NCI-H187 (cell line): ENCODE measurements at regions not wholly inside any gene's neighbourhood (a gene's known extent, or its start where the extent isn't known, plus 50 kb on each side); places are given as distances from the start of the nearest gene placed in this dataset.

Source experiments
- DNase-seq, 2 experiments: peaks; one replicate each; lab custom pipeline; 2025; lab: John Stamatoyannopoulos, UW

DNA sequence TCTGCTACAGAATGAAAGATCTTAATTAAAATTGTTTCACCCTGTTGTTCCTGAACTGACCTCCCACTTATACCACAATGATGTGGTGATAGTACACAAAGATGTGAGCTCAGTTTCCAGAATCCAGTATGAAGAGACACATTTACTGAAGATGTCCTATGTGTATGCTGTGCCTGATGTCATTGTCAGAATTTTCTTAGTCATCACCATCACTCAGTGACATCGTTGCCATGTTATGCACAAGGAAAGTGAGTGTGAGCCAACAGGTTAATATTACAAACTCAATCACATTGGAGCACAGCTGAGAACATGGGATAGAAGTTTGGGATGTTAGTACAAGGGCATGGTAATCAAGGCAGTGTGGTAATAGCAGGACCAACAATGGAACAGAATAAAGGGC lies 199.7 kb upstream of the CHRNA7 start:
- DNase-seq = no peak

DNA sequence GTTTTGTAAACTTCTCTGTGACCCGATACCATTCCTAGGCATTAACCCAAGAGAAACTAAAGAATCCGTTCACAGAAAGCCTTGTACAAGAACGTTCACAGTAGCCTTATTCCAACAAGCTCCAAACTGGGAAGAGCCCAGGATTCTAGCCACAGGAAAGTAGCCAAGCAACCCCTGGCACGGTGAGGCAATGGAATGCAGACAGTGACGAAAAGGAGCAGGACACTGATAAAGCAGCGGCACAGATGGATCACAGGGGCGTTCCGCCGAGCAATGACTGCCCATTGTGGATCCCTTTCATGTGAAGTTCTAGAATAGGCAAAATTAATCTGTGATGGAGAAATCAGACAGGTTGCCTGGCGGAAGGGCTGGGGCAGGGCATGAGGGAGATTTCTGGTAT lies 198.7 kb upstream of the CHRNA7 start:
- no peak for DNase-seq

DNA sequence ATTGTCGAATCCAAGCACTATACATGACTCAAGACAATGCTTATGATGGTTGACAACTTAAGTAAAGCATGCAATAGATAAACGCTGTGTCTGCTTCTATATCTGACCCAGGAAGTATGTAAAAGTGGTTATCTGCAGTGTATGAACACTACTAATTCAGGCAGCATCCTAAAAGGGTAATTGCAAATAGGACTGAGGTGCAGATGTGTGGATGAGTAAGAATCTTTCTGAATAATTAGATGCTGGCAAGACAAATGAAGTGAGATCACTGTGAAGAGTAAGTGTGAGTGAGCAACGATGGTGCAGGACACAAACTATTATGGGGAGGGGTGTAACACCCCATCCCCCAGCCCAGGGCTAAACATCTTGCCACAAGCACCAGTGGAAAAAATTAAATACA lies 195.7 kb upstream of the CHRNA7 start:
- DNase-seq = no peak

DNA sequence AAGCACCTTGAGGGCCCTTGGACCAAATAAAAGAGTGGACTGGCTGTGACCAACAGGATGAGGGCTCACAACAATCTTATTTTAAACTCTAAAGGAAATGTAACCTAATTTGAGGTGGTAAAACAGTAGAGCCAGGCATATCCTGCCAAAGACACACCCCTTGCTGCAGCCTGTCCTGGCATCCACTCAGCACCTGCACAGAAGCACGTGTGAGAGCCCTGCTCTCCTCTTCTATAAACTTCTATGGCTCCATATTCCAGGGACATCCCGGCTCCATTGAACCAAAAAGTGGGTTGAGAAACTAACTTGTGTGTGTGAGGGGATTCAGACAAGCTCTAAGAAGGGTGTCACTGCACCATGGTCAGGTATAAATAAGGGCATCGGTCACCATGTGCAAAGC lies 190.9 kb upstream of the CHRNA7 start:
- DNase-seq = no peak

DNA sequence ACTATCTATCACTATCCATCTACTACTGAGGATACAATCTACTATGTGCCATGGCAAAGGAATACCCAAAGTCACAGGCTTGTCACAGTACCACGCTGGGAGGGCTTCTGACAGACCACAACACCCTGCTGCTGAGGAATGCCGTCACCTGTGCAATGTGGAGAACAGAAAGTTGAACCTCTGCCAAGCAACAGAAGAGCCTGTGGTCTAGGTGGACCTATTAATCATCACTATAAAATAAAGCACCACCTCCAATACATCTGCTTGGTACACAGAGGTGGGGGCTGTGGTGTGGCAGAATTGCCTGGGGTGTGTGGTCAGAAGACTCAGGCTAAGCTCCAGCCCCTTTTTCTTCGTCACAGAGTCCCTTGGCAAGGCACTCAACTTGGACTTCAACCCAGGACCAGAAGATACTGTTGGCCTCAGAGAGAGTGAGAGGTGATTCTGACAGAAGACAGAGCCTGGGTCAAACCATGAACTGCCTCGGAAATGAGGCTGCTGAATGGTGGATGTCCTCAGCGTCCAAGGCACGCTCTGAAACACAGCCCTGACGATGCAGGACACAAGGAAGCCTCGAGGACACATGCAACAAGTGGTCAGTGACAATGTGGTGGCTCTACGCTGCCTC lies 189.4 kb upstream of the CHRNA7 start:
- no peak for DNase-seq

DNA sequence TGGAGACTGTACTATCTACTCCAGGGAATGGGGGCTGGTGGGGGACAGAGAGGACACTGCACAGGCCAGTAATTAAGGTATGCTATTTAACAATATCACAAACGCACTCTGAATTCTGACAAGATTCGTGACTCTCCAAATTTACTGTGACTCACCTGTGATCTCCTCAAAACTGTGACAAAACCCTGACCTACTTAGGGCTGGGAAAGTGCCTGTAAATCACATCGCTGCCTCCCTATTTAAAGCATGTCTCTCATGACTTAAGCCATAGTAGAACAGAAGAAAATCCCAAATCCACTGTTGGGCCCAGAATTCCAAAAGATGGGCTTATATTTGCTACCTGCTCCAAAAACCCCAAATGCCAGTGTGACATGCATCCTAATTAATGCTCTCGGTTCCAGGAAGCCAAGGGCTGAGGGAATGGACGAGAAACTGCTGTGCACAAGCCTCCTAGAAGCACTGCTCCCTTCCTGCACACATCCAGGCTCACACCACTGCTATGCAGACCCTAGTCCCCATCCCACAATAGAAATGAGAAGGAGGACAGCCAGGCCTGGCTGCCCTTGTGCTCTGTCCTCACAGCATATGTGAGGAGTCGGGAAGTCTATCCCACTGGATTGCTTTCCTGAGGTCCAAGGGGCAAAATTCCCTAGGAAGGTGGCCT lies 187.7 kb upstream of the CHRNA7 start:
- DNase-seq = no peak

DNA sequence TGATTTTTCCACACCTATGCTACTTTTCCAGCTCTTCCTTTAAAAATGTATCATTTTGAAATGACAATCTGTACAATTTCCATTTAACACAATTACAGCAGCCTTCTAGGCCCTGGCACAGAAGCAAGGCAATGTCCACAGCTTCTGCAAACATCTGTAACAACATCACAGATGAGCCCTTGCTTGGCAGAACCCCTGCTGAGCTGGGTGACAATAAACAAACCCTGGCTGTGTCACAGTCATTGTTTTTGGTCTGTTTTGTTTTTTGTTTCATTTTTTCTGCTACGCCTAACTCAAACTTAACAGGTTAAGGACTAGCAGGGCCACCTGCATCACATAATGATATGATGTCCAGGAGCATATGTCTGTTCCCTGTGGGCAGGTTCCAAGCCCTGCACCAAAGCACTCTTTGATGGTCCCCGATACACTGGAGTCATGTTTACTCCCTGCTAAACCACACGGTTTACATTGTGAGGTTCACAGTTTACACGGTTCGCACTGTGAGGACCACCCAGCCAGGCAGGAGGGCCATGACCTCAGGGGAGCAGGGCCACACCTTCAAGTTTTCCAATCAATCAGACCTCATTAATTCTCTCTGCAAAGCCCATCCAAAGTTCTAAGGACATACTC lies 186.8 kb upstream of the CHRNA7 start:
- no peak for DNase-seq

DNA sequence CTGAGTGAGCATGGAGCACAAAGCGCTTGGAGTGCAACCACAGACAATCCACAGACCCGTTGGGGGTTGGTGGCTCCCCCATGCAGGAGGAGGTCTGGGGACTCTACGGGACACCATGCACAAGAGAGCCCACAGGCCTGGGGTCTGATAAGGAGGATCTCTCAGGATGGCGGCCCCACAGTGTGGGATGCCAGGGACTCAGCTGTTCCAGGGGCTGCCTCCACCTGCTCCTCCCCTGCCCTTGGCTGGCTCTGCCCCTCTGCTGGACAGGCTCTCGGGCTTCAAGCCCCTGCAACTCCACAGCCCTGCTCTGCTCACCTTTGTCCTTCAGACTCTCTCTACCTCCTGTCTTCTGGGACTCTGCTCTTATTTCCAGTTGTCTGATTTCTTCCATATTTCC lies 184.5 kb upstream of the CHRNA7 start:
- DNase-seq = no peak

DNA sequence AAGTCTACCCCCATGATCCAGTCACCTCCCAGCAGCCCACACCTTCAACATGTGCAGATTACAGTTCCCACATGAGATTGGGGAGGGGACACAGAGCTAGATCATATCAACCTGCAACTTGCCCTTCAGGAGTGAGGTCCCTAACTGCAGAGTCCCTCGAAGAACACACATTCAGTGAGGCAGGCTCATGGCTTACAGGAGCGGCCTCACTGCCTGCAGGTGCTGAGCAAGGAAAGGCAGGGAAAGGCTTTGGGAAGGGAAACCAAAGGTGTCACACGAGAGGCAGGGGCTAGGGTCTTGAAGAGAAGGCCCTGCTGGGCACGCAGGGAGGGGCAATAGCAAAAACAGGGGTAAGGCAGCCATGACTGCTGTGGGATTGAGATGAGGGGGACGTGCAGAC lies 182.4 kb upstream of the CHRNA7 start:
- no peak for DNase-seq

DNA sequence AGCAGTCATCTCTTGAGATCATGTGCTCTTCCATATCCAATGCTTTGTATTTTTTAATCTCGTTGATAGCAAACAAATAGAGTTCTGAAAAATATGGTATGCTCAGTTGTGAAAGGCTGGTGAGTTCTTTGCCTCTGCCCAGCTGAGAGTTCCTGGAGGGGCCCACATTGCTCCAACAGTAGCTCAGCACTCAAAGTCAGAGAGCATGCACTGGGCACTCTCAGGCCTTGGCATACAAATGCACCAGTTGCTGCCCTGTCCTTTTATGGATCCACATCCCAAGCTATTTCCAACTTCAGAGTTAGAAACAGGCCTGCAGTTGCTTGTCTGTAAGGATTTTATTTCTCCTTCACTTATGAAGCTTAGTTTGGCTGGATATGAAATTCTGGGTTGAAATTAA lies 181.7 kb upstream of the CHRNA7 start:
- no peak for DNase-seq

DNA sequence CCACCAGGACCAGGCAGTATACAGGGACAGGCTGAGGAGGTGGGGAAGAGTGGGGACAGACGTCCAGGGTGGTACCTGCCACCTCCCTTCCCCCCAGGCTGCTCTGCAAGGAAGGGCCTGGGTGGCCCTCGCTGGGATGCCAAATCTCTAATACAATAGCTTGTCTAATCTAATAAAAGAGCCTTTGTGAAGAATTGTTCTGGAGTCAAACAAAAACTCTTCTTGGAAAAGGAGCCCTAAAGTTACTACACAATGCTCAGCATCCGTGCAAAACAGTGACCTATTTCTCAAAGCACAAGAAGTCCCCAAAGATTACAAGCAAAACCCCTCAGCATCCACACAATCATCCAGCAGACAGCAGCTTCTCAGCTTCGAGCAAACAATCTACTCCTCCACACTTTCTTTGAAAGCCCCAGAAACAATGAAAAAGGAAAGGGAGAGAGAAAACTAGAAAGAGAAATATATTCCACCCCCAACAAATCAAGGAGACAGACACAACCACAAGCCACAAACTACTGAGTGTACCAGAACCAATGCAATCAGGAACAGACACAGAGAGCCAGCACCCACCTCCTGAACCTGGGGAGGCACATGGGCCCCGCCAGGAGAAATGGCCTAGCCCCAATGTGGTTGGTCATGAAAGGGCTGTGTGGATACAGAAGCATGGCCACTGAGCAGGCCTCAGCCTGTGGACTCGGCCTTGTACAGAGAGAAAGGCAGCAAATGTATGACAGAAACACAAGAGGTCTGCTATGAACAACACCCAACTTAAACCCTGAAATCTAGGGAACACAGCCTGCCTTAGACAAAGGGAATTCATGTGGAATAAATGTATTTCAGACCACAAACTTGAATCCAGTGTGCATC lies 177.1 kb upstream of the CHRNA7 start:
- no peak for DNase-seq

DNA sequence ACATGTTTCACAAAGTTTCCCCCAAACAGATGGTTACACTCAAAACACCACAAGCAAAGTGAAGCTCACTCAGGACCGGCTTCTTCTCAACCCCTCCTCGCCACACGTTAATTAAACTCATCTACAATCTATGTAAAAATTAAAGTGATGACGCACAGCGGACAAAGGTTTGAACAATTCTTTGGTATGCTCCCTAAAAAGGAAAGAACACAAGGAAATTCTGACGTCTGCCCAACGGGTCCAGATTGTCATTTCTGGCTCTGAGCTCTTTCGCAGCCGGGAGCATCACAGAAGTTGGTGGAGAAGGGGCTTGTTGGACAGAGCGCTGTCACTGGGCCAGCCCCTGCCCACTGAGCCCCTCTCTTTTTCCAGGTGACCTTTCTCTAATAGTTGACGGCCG lies 173.7 kb upstream of the CHRNA7 start:
- DNase-seq = no peak

DNA sequence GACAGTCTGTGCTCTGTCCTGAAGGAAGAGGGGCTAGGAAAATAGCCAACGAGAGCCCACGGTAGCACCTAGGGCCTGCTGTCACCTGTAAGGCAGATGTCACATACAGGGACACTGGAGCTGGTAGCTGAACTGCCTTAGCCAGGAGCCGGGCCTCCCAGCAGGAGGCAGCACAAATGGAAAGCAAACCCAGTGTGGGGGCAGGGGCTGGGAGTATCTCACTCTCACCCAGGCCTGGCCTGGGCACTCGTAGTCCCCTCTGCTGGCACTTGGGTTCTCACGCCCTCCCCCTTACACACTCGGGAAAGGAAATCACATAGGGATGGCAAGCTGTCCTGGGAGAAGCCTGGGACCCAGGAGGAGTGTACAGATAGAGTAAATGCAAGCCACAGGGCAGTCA lies 173.1 kb upstream of the CHRNA7 start:
- no peak for DNase-seq

DNA sequence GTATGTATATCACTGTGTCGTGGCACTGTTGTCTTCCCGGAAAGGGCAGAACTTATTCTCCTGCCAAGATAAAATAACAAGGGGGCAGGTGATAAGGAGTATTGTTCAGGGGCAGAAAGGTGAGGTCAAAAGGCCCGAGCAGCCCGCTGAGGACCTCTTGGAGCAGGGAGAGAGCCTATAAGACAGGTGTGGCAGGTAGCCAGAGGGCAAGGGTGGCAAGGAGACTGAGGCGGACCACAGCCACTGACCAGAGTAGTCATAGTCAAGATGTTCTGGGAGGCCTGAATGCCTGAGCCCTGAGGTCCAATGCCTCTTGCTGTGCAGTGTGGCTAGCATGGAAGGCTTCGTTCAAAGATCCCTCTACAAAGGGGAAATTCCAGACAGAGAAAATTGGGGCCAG lies 172.3 kb upstream of the CHRNA7 start:
- DNase-seq = no peak

DNA sequence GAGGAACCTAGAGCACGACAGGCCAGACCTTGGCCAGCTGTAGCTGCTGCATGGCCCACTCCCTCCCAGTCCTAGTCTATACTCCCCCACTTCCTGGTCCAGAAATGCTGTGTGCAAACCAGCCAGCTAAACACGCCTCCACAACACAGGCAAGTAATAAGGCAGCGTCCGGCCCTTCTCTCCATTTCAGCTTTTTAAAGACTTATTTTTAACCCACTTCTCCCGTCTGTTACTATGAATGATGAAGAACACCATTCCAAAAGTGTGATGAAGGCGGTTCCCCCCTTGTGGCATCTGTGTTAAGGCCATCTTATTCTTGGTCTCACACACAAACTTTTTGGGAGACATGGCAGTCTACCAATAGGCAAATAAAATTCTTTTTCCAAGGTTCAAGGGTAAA lies 164.1 kb upstream of the CHRNA7 start:
- no peak for DNase-seq

DNA sequence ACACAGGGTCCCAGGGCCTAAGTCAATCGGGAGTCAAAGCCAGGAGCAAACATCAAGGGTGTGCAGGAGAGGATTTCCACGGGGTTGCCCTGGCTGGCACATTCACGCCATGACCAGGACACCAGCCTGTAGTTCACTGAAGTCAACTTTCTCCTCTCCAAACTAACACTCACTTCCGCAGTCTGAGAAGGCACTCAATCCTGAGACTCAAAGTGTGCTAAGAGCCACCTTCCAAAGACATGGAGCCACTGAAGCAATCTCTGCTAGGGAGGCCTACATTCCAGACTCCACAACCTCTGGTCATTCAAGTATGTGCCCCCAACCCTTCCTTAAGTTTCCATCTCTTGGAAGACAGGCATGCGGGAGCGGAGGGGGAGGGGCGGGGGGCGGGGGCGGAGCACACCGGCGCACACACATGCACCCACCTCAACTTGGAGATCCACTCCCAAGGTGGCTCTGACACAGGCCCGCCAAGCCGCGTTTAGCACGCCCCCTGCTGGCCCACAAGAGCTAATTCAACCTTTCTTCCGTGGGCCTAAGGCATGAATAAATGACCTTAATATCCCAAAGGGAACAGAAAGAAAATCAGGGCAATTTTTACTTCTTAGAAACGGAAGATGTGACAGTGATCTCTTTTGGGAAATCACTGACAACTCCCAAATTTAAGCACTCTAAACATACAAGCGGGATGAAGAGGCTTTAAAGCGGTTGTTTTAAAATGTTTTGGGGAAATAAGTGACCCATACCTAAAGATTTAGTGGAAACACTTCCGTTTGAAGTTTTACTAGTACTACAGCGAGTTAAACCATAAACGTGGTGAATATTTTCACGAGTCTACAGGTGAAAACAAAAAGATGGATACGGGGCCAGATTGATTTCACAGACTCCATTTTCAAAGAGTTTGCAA lies 162.5 kb upstream of the CHRNA7 start:
- no peak for DNase-seq

DNA sequence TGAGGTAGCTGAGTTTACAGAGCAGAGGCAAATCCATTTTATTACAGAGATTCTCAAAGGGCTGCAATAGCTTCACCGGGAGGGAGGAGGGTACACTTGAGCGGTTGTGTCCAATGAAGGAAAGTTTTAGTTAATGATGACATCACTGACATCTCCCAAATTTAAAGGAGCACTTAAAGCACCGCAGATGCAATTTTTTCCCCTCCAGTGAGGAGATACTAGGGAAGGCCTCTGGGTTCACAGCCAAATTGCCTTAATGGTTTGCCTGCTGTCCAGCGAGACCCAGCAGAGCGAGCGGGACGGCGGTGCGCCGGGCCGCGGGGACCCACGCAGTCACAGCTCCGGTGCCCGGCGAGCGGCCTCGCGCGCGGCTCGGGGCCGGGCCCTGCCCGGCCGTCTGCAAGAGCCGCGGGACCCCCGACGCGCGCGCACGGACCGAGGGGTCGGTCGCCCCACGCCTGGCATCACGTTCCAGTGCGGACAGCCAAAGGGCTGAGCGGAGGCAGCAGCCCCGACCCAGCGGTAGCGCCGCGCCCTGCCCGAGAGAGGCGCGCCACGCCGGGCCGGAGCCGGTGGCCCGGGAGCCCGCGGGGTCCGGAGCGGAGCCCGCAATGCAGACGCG lies 160.5 kb upstream of the CHRNA7 start:
- DNase-seq = no peak

DNA sequence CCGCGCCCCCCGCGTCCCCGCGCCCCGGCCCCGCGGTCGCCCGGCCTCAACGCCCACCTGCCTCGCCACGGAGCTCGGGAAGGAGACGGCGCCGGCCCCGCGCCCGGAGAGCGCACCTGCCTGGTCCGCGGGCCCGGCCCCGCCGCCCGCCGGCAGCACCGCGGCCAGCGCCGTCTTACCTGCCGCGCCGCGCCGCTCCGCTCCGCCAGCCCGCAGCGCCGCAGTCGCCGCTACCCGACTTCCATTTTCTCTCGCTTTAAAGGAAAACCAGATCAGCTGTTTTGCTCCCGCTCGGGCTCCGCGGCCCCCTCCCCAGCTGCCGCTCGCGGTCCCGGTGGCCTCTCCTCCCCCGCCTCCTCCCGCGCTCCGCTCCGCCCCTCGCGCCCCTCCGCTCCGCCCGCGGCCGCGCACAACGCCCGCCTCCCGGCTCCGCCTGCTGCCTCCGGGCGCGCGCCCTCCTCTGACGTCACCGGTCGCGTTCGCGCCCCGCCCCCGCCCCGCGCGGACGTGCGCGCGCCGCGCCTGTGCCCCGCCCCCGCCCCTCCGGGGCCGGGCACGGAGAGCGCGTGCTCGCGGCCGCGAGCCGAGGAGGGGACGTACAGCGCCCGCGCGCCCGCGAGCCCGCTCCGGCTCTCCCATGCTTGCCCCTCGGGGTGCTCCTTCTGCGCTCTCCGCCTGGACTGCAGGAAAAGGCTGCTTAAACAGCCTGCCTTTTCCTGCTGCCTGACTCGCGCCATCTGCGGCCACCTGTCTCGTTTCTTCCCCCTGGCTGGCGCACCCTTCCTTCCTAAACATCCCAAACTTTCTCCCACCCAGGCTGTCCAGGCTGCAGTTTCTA lies 159.8 kb upstream of the CHRNA7 start, which contains the start of gene OTUD7A:
Gene OTUD7A, minus strand, starts transcription at position 346 of the 838 bp plus-strand sequence.
- peak; percentile 45 to 70 for DNase-seq

DNA sequence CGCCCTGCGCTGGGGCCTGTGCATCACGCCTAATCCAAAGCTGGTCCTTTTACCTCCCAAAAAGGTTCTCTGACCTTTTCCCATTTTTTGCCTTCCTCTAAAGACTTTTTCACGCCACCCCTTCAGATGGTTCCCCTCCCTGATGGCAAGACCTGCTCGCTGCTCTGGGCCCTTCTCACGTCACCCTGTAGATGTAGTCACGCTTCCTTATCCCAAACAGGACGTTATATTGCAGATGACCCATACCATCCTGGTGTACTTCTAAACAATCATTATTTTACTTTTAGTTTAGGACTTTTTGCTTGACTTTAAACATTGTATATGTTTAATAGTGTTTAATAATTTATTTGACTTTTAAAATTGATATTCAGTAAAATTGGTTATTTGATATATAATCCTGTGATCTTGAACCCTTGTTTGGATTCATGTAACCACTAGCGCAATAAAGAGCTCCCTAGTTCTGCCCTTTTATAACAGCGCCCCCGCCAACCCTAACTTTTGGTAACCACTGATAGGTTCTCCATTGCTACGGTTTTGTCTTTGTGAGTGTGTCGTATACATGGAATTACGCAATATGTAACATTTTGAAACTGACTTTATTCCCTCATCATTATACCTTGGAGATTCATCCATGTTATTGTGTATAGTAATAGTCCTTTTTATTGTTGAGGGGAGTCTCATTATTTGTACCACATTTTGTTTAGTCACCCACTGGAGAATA lies 159.0 kb upstream of the CHRNA7 start:
- no peak for DNase-seq

DNA sequence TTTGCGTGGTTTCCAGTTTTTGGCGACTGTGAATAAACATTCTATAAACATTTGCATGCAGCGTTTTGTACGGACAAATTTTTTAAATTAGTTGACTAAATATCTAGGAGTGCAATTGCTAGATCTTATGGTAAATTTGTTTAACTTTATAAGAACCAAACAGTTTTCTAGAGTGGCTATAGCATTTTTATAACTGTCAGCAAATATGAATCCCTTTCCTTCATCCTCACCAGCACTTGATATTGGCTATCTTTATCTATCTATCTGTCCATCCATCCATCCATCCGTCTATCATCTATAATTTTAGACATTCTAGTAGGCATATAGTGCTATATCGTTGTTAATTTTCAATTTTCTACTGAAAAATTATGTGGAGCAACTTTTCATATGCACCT lies 158.4 kb upstream of the CHRNA7 start:
- no peak for DNase-seq
